Liver (tissue), 8 donors: ENCODE measurements at regions not wholly inside any gene's neighbourhood (a gene's known extent, or its start where the extent isn't known, plus 50 kb on each side); places are given as distances from the start of the nearest gene placed in this dataset.

Experiments
- DNase-seq: peaks from one replicate; pipeline ENCODE4 v3.0.0-alpha.2; 2017; ENCODE audit warnings: low spot score
- H3K27ac ChIP-seq, 2 donors: one replicate each; pipeline ENCODE4 v1.7.0; 2013; ENCODE audit warnings: inconsistent platforms in 2 of 2, low read length in 2 of 2, control low read depth in 1 of 2, low read depth in 1 of 2, mild to moderate bottlenecking in 1 of 2
- H3K27me3 ChIP-seq, 4 donors: one replicate each; pipeline versions ENCODE4 v1.6.1 to v1.7.0; 2013; ENCODE audit warnings: low read length in 3 of 4, inconsistent platforms in 1 of 4, mild to moderate bottlenecking in 1 of 4, moderate library complexity in 1 of 4; ENCODE audit not compliant: control insufficient read depth in 4 of 4, insufficient read depth in 4 of 4
- H3K36me3 ChIP-seq, 4 donors: one replicate each; pipeline versions ENCODE4 v1.6.1 to v1.7.0; 2013; ENCODE audit warnings: low read length in 3 of 4, mild to moderate bottlenecking in 3 of 4, low read depth in 1 of 4, moderate library complexity in 1 of 4; ENCODE audit not compliant: control insufficient read depth in 4 of 4, insufficient read depth in 3 of 4
- H3K4me1 ChIP-seq, 4 donors: one replicate each; pipeline versions ENCODE4 v1.6.1 to v1.7.0; 2013; ENCODE audit warnings: low read length in 3 of 4, mild to moderate bottlenecking in 3 of 4, moderate library complexity in 1 of 4; ENCODE audit not compliant: control insufficient read depth in 4 of 4, insufficient read depth in 4 of 4
- H3K4me3 ChIP-seq, 3 donors: one replicate each; pipeline versions ENCODE4 v1.6.1 to v1.7.0; 2013; ENCODE audit warnings: low read length in 3 of 3, control low read depth in 1 of 3, low read depth in 1 of 3, mild to moderate bottlenecking in 1 of 3
- H3K9ac ChIP-seq, 2 donors: one replicate each; pipeline ENCODE4 v1.7.0; 2013; ENCODE audit warnings: low read length in 2 of 2, mild to moderate bottlenecking in 2 of 2, moderate library complexity in 2 of 2, control low read depth in 1 of 2, low read depth in 1 of 2
- H3K9me3 ChIP-seq, 4 donors: one replicate each; pipeline versions ENCODE4 v1.6.1 to v1.7.0; 2013; ENCODE audit warnings: low read length in 3 of 4; ENCODE audit not compliant: control insufficient read depth in 4 of 4
- CTCF ChIP-seq: fragments of 150-350 bp; IDR thresholded peaks from 2 replicates; pipeline ENCODE4 v1.5.1; 2017; ENCODE audit warnings: improper control_type of control experiment, low read depth, low read length; ENCODE audit not compliant: missing input control
- EGR1 ChIP-seq, 2 donors: IDR thresholded peaks; 2 replicates each; pipeline ENCODE4 v1.6.1; 2016 to 2018; ENCODE audit warnings: antibody characterized with exemption in 2 of 2, low read depth in 2 of 2
- FOXA1 ChIP-seq: IDR thresholded peaks from 2 replicates; pipeline ENCODE4 v1.6.1; 2016; ENCODE audit warnings: antibody characterized with exemption
- FOXA2 ChIP-seq: IDR thresholded peaks from 2 replicates; pipeline ENCODE4 v1.6.1; 2016; ENCODE audit warnings: antibody characterized with exemption
- GABPA ChIP-seq, 2 donors: IDR thresholded peaks in 1 of 2; conservative IDR thresholded peaks in 1 of 2; 2 replicates each; pipeline ENCODE4 v1.6.1; 2016; ENCODE audit warnings: antibody characterized with exemption in 2 of 2, mild to moderate bottlenecking in 1 of 2, moderate library complexity in 1 of 2
- HNF4A ChIP-seq, 2 donors: conservative IDR thresholded peaks; 2 replicates each; pipeline ENCODE4 v1.6.1; 2016; ENCODE audit warnings: antibody characterized with exemption in 2 of 2, mild to moderate bottlenecking in 2 of 2
- HNF4G ChIP-seq: IDR thresholded peaks from 2 replicates; pipeline ENCODE4 v1.6.1; 2016; ENCODE audit warnings: antibody characterized with exemption
- JUND ChIP-seq, 2 donors: IDR thresholded peaks; 2 replicates each; pipeline ENCODE4 v1.6.1; 2016; ENCODE audit warnings: antibody characterized with exemption in 2 of 2
- NR2F2 ChIP-seq: IDR thresholded peaks from 2 replicates; pipeline ENCODE4 v1.6.1; 2016; ENCODE audit warnings: antibody characterized with exemption
- RAD21 ChIP-seq, 2 donors: IDR thresholded peaks; 2 replicates each; pipeline ENCODE4 v1.6.1; 2016; ENCODE audit warnings: antibody characterized with exemption in 2 of 2, mild to moderate bottlenecking in 2 of 2
- REST ChIP-seq: IDR thresholded peaks from 2 replicates; pipeline ENCODE4 v1.6.1; 2016; ENCODE audit warnings: antibody characterized with exemption, mild to moderate bottlenecking
- RXRA ChIP-seq, 2 donors: IDR thresholded peaks; 2 replicates each; pipeline ENCODE4 v1.6.1; 2017 to 2018; ENCODE audit warnings: antibody characterized with exemption in 2 of 2, mild to moderate bottlenecking in 1 of 2
- SP1 ChIP-seq: IDR thresholded peaks from 2 replicates; pipeline ENCODE4 v1.6.1; 2018; ENCODE audit warnings: antibody characterized with exemption, mild to moderate bottlenecking
- TAF1 ChIP-seq: conservative IDR thresholded peaks from 2 replicates; pipeline ENCODE4 v1.6.1; 2016; ENCODE audit warnings: antibody characterized with exemption, mild to moderate bottlenecking
- YY1 ChIP-seq: IDR thresholded peaks from 2 replicates; pipeline ENCODE4 v1.6.1; 2016; ENCODE audit warnings: antibody characterized with exemption, mild to moderate bottlenecking
- WGBS: extraction: QIAGEN DNeasy Blood & Tissue Kit; methylation state at CpG from one replicate; pipeline ENCODE4 v1.1.7; 2013; 5-methylcytosine and 5-hydroxymethylcytosine counted together
- TF ChIP-seq, protein P1 (sequence below): IDR thresholded peaks from 2 replicates; pipeline ENCODE4 v1.6.1; 2016; ENCODE audit warnings: antibody characterized with exemption
- TF ChIP-seq, protein P2 (sequence below): IDR thresholded peaks from 2 replicates; pipeline ENCODE4 v1.6.1; 2016; ENCODE audit warnings: antibody characterized with exemption
- TF ChIP-seq, protein P3 (sequence below): IDR thresholded peaks from 2 replicates; pipeline ENCODE4 v1.6.1; 2016; ENCODE audit warnings: antibody characterized with exemption
- donor health status: healthy.
- donor health status: healthy.
- donor health status: healthy.
- donor health status: healthy.
- donor health status: healthy.

GRCh38 chr20:43809206-43809819 lies 82.5 kb upstream of the GTSF1L start:
- no peak overlapping the region for H3K4me3 ChIP-seq
- no peak overlapping the region for H3K27ac ChIP-seq
- no peak for TF ChIP-seq REST
- no peak for TF ChIP-seq HNF4A (conservative IDR thresholded peaks at IDR 0.05)
- TF ChIP-seq RXRA (IDR thresholded peaks at IDR 0.05) = no peak
- TF ChIP-seq, protein P1, sequence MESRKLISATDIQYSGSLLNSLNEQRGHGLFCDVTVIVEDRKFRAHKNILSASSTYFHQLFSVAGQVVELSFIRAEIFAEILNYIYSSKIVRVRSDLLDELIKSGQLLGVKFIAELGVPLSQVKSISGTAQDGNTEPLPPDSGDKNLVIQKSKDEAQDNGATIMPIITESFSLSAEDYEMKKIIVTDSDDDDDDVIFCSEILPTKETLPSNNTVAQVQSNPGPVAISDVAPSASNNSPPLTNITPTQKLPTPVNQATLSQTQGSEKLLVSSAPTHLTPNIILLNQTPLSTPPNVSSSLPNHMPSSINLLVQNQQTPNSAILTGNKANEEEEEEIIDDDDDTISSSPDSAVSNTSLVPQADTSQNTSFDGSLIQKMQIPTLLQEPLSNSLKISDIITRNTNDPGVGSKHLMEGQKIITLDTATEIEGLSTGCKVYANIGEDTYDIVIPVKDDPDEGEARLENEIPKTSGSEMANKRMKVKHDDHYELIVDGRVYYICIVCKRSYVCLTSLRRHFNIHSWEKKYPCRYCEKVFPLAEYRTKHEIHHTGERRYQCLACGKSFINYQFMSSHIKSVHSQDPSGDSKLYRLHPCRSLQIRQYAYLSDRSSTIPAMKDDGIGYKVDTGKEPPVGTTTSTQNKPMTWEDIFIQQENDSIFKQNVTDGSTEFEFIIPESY = no peak
- no peak for TF ChIP-seq YY1
- TF ChIP-seq TAF1 = no peak
- no peak for TF ChIP-seq SP1
- TF ChIP-seq EGR1 (IDR thresholded peaks at IDR 0.05; ENCODE audit: low read depth in 2 of 2) = no peak
- no peak for TF ChIP-seq NR2F2
- no peak for TF ChIP-seq GABPA (IDR thresholded peaks at IDR 0.05 in 1 of 2, conservative IDR thresholded peaks at IDR 0.05 in 1 of 2)
- no peaks in the 10 kb centered on the region for H3K36me3 ChIP-seq
- no peak overlapping the region for H3K9ac ChIP-seq
- no peaks in the 10 kb centered on the region for H3K4me1 ChIP-seq
- H3K27me3 ChIP-seq = no peaks in the 10 kb centered on the region
- 74% methylated on average over 4 of the region's 4 CpGs for WGBS
- DNase-seq = no peak
- peaks cover 3 to 36% (median 5%) of the 10 kb centered on the region in 4 donors for H3K9me3 ChIP-seq

DNA sequence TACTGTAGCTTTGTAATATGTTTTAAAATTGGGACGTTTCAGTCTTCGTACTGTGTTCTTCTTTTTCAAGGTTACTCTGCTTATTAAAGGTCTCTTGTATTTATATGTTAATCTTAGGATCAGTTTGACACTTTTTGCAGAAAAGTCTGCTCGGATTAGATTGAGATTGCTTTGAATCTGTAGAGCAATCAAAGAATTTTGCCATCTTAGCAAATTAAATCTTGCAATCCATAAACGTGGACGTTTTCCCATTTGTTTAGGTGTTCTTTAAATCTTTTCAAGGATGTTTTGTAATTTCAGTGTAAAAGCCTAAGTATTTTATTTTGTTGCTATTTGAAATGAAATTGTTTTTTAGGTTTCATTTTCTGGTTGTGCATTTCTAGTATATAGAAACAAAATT lies 78.0 kb upstream of the GTSF1L start:
- TF ChIP-seq HNF4G = no peak
- TF ChIP-seq SP1 = no peak
- TF ChIP-seq FOXA1 = no peak
- no peak for TF ChIP-seq TAF1
- no peak for TF ChIP-seq REST
- TF ChIP-seq, protein P1 = no peak
- TF ChIP-seq JUND (IDR thresholded peaks at IDR 0.05) = no peak
- TF ChIP-seq, protein P2, sequence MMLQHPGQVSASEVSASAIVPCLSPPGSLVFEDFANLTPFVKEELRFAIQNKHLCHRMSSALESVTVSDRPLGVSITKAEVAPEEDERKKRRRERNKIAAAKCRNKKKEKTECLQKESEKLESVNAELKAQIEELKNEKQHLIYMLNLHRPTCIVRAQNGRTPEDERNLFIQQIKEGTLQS = no peak
- TF ChIP-seq HNF4A (conservative IDR thresholded peaks at IDR 0.05) = no peak
- TF ChIP-seq CTCF = no peak
- no peak for TF ChIP-seq RXRA (IDR thresholded peaks at IDR 0.05)
- no peak for TF ChIP-seq EGR1 (IDR thresholded peaks at IDR 0.05; ENCODE audit: low read depth in 2 of 2)
- TF ChIP-seq RAD21 (IDR thresholded peaks at IDR 0.05) = no peak
- TF ChIP-seq GABPA (IDR thresholded peaks at IDR 0.05 in 1 of 2, conservative IDR thresholded peaks at IDR 0.05 in 1 of 2) = no peak
- TF ChIP-seq NR2F2 = no peak
- TF ChIP-seq, protein P3, sequence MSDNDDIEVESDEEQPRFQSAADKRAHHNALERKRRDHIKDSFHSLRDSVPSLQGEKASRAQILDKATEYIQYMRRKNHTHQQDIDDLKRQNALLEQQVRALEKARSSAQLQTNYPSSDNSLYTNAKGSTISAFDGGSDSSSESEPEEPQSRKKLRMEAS = no peak
- TF ChIP-seq YY1 = no peak
- no peak for TF ChIP-seq FOXA2
- Histone ChIP-seq H3K4me1 (no peaks in the 10 kb centered on the region), H3K27me3 (peaks cover 0 to 3% (median 0%) of the 10 kb centered on the region in 4 donors), H3K4me3 (no peak overlapping the region), H3K36me3 (no peaks in the 10 kb centered on the region), H3K27ac (no peak overlapping the region), H3K9ac (no peak overlapping the region), H3K9me3 (peaks cover 1 to 34% (median 5%) of the 10 kb centered on the region in 4 donors)
- DNase-seq = no peak
- 48% methylated on average over 5 of the region's 5 CpGs for WGBS
